A673 (cell line): ENCODE measurements at regions not wholly inside any gene's neighbourhood (a gene's known extent, or its start where the extent isn't known, plus 50 kb on each side); places are given as distances from the start of the nearest gene placed in this dataset.

Experiments
- CTCF ChIP-seq: fragments of 300-800, 200-600 bp; sonication (generic); conservative IDR thresholded peaks from 2 replicates; pipeline ENCODE4 v1.5.1; 2017; ENCODE audit warnings: low read depth, mild to moderate bottlenecking, antibody characterized with exemption, low read length, moderate library complexity, mixed read lengths
- EZH2 ChIP-seq: fragments of 200-600 bp; sonication (generic); IDR thresholded peaks from 2 replicates; pipeline ENCODE4 v1.6.1; 2017; ENCODE audit warnings: borderline replicate concordance, low read depth, mild to moderate bottlenecking, mixed read lengths, antibody characterized with exemption, low read length; ENCODE audit not compliant: poor library complexity, severe bottlenecking

- no peak for TF ChIP-seq EZH2
- no peak for TF ChIP-seq CTCF
These were observed 229.8 kb upstream of the IPO5 start for GRCh38 chr13:97723655-97724054.
